Lung (tissue), 11 donors: ENCODE measurements at regions not wholly inside any gene's neighbourhood (a gene's known extent, or its start where the extent isn't known, plus 50 kb on each side); places are given as distances from the start of the nearest gene placed in this dataset.

Experiments used
- ATAC-seq: fragments of 200-7000 bp; cut with Tn5 transposase; one replicate; pipeline ENCODE4 v1.9.1; 2020; ENCODE audit warnings: moderate number of reproducible peaks; ENCODE audit not compliant: insufficient read depth, low FRiP score
- DNase-seq, 3 donors: peaks; one replicate each; pipeline ENCODE4 v3.0.0-alpha.2; 2013 to 2017
- H3K27ac ChIP-seq, 2 donors: one replicate each; pipeline ENCODE4 v1.5.1; 2013; ENCODE audit warnings: mild to moderate bottlenecking in 2 of 2, moderate library complexity in 2 of 2, control low read depth in 1 of 2, inconsistent platforms in 1 of 2, low read depth in 1 of 2, low read length in 1 of 2
- H3K27me3 ChIP-seq, 3 donors: one replicate each; pipeline ENCODE4 v1.5.1; 2013; ENCODE audit warnings: low read length in 2 of 3; ENCODE audit not compliant: control insufficient read depth in 3 of 3, insufficient read depth in 3 of 3
- H3K36me3 ChIP-seq, 4 donors: one replicate each; pipeline ENCODE4 v1.5.1; 2013; ENCODE audit warnings: low read length in 4 of 4, mild to moderate bottlenecking in 1 of 4, moderate library complexity in 1 of 4; ENCODE audit not compliant: control insufficient read depth in 4 of 4, insufficient read depth in 4 of 4
- H3K4me1 ChIP-seq, 5 donors: one replicate each; pipeline ENCODE4 v1.5.1; 2013; ENCODE audit warnings: low read length in 5 of 5, mild to moderate bottlenecking in 2 of 5, moderate library complexity in 1 of 5; ENCODE audit not compliant: control insufficient read depth in 5 of 5, insufficient read depth in 5 of 5
- H3K4me3 ChIP-seq: one replicate; pipeline ENCODE4 v1.5.1; 2013; ENCODE audit warnings: mild to moderate bottlenecking, control low read depth, moderate library complexity
- H3K9ac ChIP-seq, 2 donors: one replicate each; pipeline ENCODE4 v1.5.1; 2013; ENCODE audit warnings: low read length in 2 of 2, control low read depth in 1 of 2; ENCODE audit not compliant: insufficient read depth in 1 of 2
- H3K9me3 ChIP-seq, 4 donors: one replicate each; pipeline ENCODE4 v1.5.1; 2013; ENCODE audit warnings: low read length in 3 of 4, mild to moderate bottlenecking in 1 of 4, moderate library complexity in 1 of 4; ENCODE audit not compliant: control insufficient read depth in 4 of 4, insufficient read depth in 3 of 4
- WGBS, 2 donors: extraction: QIAGEN DNeasy Blood & Tissue Kit; methylation state at CpG; one replicate each; pipeline ENCODE4 v1.1.7; 2013; 5-methylcytosine and 5-hydroxymethylcytosine counted together
- TF ChIP-seq, protein P1 (sequence below): IDR thresholded peaks from 2 replicates; pipeline ENCODE4 v1.5.1; 2012; ENCODE audit warnings: mild to moderate bottlenecking; ENCODE audit errors: control extremely low read depth, extremely low read depth
- donor health status: control.
- donor health status: control.
- donor health status: Bipolar disorder and iron deficiency.
- donor health status: healthy.
- donor health status: DM: yes; HTN: yes; CAD: no.

DNA sequence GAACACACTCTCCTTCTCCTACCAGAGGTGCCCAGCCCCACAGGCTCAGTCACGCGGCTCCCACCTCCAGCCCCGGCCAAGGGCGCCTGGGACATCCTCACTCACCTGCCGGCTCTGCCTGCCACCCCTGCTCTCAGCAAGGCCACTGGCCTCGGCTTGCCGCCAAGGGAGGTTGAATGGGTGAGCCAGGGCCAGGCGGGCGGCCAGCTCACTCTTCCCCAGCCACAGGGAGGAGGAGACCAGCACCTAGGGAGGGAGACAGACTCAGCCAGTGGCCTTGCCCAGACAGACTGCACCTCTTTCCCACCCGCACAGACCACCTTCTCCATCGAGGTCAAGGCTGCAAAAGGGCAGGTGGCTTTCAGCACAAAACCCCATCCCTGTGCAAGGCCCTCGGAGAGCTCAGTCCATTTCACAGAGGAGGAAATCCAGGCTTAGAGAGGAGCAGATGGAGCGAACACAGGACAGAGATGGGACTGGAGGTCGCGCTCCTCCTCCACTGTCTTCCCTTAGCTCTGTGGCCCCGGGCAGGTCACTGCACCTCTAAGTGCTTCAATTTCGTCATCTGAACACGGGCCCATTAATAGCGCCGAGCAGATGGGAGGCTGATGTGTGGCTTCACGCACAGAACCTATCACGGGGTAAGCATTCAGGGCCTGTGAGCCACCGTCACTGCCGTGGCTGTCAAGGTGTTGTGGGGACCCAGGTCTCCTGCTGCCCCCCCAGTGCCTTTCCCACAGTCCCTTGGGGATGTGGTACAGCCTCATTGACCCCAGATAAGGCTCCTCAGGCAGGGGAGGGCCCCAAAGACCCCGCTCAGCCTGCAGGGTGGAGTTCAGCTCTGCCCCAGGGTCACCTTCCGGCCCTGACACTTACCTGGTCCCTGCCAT, 56.1 kb downstream of the RMI2 start:
- H3K4me3 ChIP-seq, result no peak overlapping the region
- no peaks in the 10 kb centered on the region for H3K27me3 ChIP-seq
- peaks cover 0 to 4% (median 0%) of the 10 kb centered on the region in 5 donors for H3K4me1 ChIP-seq
- no peak overlapping the region for H3K27ac ChIP-seq
- no peaks in the 10 kb centered on the region for H3K9me3 ChIP-seq
- ATAC-seq (no peak), DNase-seq (no peak)
- TF ChIP-seq, protein P1, sequence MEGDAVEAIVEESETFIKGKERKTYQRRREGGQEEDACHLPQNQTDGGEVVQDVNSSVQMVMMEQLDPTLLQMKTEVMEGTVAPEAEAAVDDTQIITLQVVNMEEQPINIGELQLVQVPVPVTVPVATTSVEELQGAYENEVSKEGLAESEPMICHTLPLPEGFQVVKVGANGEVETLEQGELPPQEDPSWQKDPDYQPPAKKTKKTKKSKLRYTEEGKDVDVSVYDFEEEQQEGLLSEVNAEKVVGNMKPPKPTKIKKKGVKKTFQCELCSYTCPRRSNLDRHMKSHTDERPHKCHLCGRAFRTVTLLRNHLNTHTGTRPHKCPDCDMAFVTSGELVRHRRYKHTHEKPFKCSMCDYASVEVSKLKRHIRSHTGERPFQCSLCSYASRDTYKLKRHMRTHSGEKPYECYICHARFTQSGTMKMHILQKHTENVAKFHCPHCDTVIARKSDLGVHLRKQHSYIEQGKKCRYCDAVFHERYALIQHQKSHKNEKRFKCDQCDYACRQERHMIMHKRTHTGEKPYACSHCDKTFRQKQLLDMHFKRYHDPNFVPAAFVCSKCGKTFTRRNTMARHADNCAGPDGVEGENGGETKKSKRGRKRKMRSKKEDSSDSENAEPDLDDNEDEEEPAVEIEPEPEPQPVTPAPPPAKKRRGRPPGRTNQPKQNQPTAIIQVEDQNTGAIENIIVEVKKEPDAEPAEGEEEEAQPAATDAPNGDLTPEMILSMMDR, result no peak
- 73 to 86% methylated on average over 26 of the region's 26 CpGs for WGBS, 2 donors
- H3K36me3 ChIP-seq, result no peaks in the 10 kb centered on the region
- H3K9ac ChIP-seq, result no peak overlapping the region

DNA sequence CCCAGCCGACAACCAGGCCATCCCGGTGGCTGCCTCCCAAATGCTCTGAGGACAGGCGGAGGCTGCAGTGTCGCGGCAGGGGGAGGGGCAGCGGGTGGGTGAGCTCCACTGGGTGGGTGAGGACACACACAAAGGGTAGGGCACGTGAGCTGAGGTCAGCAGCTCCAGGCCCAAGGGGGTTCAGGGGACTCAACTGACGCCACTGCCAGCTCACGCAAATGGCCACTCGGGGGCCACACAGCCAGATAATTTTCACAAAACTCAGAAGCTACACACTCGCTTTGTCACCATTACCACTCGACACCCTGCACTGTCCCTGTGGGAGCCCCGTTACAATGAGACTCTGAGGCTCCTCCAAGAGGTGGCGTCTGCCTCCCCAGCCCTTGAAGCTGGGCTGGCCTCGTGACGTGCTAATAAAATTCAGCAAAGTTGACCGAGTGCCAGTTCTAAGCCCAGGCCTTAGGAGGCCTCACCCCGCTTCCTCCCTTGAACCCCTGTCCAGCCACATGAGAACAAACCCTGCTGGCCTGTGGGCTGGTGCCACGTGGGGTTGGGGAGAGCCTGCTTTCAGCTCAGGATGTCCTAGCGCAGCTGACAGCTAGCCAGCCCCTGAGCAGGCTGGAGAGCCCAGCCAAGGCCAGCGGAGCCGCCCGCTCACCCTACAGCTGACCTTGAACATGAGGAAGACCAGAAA, 56.9 kb downstream of the RMI2 start:
- TF ChIP-seq, protein P1, result no peak
- Histone ChIP-seq H3K4me3 (no peak overlapping the region), H3K9ac (no peak overlapping the region), H3K36me3 (no peaks in the 10 kb centered on the region), H3K4me1 (no peaks in the 10 kb centered on the region), H3K27ac (no peak overlapping the region), H3K9me3 (no peaks in the 10 kb centered on the region), H3K27me3 (no peaks in the 10 kb centered on the region)
- WGBS, 2 donors, result 81 to 86% methylated on average over 23 of the region's 23 CpGs
- peak in 1 of 3 donors; percentile 35 for DNase-seq
- no peak for ATAC-seq

DNA sequence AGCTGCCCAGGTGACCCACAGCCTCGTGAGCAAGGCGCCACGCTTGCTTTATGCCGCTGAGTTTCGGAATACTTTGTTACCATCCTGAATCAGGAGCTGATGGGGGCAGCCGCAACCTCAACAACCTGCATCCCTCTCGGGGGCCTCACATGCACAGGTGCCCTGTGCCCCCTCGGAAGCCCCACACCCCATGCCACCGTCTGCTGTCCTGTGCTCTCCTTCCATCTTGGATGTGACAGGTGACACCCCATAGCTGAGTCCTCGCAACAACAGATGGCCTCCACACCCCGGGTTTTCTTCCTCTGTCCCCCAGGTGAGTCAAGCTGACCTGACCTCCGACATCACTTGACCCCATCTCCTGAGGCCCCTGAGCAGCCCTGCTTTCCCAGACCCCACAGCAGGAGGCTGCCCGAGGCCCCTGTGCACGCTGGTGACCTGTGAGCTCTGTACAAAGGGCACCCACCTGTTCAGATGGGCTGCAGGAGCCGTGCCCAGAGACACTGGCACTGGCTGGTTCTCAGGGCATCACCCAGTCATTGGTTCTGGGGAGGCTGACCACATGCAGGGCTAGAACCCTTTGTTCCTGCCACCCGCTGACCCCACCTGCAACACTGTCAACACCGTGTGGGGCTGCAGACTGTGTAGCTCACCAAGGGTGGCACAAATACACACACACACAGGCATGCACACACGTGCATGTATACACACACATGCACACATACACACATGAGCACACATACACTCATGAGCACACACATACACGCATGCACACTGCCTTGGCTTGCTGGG, 57.7 kb downstream of the RMI2 start:
- DNase-seq (no peak), ATAC-seq (no peak)
- WGBS, 2 donors, result 85 to 93% methylated on average over 19 of the region's 19 CpGs
- no peak overlapping the region for H3K27ac ChIP-seq
- H3K9ac ChIP-seq, result no peak overlapping the region
- no peaks in the 10 kb centered on the region for H3K9me3 ChIP-seq
- H3K27me3 ChIP-seq, result no peaks in the 10 kb centered on the region
- no peaks in the 10 kb centered on the region for H3K4me1 ChIP-seq
- no peaks in the 10 kb centered on the region for H3K36me3 ChIP-seq
- TF ChIP-seq, protein P1, result no peak
- H3K4me3 ChIP-seq, result no peak overlapping the region
